CD4-positive, alpha-beta T cell treated with Interleukin-17A for 1 hour (primary cell): ENCODE measurements at regions not wholly inside any gene's neighbourhood (a gene's known extent, or its start where the extent isn't known, plus 50 kb on each side); places are given as distances from the start of the nearest gene placed in this dataset.

Source experiments
- DNase-seq: peaks from one replicate; pipeline ENCODE4 v3.0.0-alpha.2; 2020

DNA sequence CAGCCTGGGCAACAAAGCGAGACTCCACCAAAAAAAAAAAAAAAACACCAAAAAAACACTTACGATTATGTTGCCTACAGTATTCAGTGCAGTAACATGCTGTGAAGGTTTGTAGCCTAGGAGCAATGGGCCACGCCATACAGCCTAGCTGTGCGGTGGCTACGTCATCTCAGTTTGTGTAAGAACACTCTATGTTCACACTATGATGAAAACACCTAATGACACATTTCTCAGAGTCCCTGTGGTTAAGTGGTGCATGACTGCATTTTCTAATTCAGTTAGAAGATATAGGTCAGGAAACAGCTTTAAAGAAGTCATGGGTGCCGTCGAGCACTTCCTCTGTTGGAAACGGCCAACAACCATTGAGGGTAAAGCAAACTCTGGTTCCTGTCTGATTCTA is 75.7 kb upstream of the ANO1 start:
- no peak for DNase-seq

DNA sequence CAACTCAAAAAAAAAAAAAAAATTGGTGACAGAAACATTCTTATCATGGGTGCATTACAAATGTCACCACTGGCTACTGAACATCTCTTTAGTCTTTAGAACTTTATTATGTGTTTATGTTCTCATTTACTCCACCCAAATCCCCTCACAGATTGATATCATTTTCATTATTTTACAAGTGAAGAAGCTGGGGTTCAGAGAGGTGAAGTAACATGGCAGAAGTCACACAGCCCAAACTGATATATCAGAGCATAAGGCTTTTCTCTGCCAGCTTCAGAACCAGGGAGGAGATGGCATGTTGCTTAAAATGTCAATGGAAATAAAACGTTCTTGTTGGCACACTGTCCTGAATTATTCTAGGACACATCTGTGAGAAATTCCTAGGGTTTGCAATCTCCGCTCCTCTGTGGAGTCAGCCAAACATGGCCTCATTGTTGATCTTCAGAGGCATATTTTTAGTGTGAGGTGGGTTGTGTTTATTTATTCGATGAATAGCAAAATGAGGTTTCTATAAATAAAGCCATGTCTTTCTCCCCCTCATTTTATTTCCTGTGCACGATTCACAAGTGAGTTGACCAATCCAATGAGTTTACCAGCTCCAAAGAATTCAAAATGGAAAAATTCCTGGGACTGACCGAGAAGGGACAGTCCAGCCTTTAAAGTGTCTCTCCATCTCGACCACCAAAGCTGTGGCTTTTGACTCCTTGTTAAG is 72.9 kb upstream of the ANO1 start:
- no peak for DNase-seq

GRCh38 chr11:70007796-70008195 is 70.3 kb upstream of the ANO1 start:
- DNase-seq: no peak

GRCh38 chr11:70010774-70011173 is 67.3 kb upstream of the ANO1 start:
- no peak for DNase-seq

DNA sequence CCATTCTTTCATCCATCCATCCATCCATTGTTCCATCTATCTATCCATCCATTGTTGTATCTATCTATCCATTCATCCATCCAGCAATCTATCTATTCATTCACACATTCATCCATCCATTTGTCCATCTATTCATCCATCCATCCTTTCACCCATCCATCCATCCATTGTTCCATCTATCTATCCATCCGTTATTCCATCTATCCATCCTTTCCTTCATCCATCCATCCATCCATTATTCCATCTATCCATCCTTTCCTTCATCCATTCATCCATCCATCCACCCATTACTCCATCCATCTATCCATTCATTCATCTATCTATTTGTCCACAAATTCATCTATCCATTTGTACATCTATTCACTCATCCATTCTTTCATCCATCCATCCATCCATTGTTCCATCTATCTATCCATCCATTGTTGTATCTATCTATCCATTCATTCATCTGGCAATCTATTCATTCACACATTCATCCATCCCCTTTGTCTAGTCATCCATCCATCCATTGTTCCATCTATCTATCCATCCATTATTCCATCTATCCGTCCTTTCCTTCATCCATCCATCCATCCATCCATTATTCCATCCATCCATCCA is 65.9 kb upstream of the ANO1 start:
- DNase-seq: no peak

DNA sequence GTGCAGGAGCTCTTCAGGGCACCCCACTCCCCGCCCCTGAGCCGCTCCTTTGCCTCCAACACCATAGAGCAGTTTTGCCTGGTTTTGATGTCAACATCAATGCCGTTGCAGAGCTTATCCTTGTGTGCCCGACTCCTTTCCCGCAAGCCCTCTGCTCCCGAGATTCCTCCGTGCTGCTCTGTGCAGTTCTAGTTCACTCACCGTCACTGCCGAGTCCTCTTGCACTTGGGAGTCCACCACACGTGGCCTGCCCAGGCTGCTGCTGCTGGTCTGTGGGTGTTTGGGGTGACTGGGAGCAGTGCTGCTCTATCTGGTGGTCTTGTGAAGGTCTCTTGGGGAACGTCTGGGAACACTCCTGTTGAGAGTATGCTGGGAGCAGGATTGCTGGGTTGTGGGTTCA is 63.8 kb upstream of the ANO1 start:
- no peak for DNase-seq

DNA sequence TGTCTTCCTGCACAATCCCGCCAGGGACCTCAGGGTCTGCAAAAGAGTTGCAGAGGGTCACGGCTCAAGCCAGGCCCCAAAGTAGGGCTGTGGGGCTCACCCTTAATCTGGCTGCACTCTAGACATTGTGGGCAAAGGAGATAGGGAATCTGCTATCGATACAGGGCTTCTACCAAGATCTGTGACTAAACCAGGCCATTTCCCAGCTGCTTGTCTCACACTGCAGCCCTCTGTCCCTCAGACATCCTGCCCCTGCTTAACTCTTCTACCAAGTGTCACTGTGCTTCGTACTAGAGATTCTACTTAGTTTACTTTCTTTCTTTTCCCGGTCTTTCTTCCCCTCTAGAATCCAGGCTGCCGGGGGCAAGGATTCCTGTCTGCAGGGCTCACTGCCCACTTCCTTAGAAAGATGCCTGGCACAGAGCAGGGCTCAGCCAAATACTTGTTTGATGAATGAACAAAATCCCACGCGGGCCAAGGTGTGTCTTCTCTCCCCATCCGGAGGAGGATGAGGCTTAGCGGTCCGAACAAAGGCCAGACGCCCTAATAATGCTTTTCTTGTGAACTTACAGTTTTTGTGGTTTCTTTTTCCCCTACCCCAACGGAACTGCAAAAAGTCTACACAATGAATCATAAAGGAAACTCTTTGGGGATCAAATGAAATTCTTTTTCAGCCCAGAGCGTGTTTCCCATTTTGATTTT is 61.3 kb upstream of the ANO1 start:
- no peak for DNase-seq

DNA sequence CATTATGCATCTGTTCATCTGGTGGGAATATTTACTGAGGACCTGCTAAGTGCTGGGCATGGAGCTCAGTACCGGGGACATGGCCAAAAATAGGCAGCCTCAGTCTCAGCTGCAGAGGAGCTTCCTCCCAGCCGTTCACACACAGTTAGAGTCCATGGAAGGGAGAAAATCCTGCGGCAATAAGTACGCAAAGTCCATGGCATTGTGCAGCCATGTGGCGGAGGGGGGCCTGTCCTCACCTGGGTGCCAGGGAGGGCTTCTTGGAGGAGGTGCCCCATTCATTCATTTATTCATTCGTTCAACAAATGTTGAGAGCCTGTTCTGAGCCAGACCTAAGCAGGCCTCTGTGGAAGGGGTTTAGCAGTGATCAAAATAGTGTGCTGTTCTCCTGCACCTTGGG is 59.3 kb upstream of the ANO1 start:
- DNase-seq: no peak

GRCh38 chr11:70019576-70020011 is 58.5 kb upstream of the ANO1 start:
- DNase-seq: no peak

- DNase-seq: no peak
These were observed 57.5 kb upstream of the ANO1 start for GRCh38 chr11:70020336-70021214.

DNA sequence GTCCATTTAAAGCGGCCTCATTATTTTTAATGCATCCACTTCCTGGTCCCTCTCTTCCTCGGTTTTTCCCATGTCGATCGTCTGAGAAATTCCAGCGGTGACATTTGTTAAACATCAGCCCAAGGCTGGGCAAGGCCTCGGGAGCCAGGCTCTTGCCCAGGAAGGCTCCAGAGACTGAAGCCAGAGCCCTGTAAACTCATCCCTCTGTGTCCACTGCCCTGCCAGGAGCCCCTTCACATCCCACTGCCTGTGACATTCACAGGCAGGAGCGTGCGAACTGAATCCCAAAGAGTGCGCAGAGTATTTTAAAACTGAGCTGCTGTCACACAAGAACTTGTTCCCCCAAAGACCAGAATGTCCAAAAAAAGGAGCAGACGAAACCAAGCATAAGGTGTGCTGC is 56.5 kb upstream of the ANO1 start:
- no peak for DNase-seq

GRCh38 chr11:70024036-70024772 is 53.9 kb upstream of the ANO1 start:
- no peak for DNase-seq

DNA sequence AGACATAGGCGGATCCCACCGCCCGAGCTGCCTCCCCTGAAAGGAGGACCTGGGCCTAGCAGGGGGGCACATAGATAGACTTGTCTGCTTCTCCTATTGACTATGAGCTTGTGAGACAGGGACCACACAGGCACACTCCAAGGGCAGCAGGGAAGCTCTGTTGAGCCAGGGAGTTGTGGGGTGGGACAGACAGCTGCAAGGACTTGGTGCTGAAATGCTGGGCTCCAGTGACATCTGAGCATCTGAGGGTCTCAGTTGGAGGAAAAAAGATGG is 53.4 kb upstream of the ANO1 start:
- DNase-seq: no peak

DNA sequence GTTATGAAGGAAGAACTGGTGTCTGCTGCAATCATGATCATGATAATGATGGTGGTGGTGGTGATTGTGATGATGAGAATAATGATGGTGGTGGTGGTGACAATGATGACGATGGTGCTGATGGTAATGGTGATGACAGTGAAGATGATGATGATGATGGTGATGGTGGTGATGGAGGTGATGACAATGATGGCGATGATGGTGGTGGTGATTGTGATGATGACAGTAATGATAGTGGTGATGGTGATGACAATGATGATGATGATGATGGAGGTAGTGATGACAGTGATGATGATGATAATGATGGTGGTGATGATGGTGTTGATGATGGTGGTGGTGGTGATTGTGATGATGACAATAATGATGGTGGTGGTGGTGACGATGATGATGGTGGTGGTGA is 52.8 kb upstream of the ANO1 start:
- no peak for DNase-seq

DNA sequence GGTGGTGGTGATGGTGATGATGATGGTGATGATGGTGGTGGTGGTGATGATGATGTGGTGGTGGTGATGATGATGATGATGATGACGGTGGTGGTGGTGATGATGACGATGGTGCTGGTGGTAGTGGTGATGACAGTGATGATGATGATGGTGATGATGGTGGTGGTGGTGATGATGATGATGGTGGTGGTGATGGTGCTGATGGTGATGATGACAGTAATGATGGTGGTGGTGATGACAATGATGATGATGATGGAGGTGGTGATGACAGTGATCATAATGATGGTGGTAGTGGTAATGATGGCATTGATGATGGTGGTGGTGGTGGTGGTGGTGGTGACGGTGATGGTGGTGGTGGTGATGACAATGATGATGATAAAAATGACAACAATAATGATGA is 52.1 kb upstream of the ANO1 start:
- DNase-seq: no peak

- DNase-seq: no peak
These were observed 51.4 kb upstream of the ANO1 start for GRCh38 chr11:70026726-70027125.

- no peak for DNase-seq
These were observed 50.7 kb upstream of the ANO1 start for GRCh38 chr11:70027451-70027850.

DNA sequence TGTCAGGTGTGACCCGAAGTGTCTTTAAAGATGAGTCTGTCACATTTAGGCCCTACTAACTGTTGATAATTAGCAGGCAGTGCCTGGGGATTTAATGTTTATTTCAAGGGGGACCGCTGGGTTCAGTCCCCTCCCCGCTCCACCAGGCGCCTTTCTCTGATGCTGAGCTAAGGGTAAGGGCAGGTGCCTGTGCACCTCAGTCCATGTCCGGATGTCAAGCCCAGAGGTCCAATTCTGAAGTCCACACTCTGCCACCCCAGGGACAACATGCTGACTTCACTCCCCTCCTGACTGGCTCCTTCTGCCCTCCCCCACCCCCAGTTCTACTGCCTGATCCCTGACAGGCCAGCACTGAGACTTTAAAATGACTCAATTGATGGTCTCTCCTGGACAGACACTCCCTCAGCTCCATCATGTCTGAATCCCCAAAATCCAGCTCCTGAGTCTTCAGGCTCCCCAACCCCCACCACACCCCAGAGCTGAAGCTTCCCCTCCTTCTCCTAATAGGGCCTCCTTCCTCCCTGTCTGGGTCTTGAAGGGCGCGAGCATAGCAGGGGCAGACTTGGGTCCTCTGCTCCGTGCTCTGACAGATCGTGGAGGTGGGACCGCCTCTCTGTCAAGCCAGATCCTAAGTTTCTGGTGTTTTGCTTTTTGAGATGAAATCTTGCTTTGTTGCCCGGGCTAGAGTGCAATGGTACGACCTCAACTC is 49.8 kb upstream of the ANO1 start:
- no peak for DNase-seq
